GM19240 (cell line): ENCODE measurements at regions not wholly inside any gene's neighbourhood (a gene's known extent, or its start where the extent isn't known, plus 50 kb on each side); places are given as distances from the start of the nearest gene placed in this dataset.

ENCODE experiments used
- DNase-seq: peaks from one replicate; pipeline ENCODE4 v3.0.0; 2011; ENCODE audit warnings: low spot score; ENCODE audit not compliant: insufficient read length

DNA sequence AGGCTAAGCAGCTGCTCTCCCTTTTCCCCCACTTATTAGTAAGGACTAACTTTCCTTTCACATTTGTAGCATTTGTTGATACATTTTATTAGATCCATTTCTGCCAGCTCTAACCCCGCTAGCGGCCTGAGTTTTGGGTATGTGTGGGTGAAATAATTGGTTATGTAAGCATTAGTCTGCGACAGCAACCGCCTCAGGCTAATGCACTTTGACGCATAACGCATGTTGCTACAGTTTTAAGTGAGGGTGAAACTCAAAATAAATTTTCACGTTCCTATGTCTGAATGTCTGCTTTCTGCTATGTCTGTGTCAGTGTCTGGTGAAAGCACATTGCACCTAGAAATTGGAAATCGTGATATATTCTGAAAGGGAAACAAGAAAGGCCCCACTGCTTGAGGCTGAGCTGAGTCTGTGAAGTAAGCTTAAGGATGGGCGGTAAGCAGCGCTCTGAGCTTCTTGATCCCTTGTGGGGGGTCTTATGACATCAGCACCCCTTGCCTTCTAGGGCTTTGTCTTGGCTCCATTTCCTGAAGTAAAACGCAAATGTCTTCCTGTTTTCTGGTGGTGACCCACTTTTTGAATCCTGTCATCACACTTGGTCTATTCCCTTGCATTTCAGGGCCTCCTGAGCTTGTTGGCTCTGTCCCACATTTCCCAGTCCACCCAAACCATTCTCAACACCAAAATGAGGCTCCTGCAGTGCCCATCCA lies 648.3 kb upstream of the ARGLU1 start:
- no peak for DNase-seq

DNA sequence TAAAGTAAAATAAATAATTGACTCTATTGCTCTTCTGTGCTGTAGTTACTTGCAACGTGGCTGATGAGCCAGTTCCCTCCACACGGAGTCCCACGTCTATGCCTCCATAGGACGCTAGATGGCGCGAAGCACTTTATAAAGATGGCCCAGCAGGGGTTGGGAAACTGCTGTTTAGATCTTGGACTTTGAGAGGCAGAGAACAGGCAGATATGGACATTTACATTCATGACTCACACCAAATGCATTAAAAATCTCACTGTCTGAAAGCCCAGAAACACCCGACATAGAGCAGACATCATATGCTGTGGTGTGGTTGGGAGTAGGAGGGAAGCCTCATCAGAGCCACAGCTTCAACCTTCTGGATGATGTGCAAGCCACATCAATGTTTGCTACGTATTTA lies 643.1 kb upstream of the ARGLU1 start:
- peak; percentile 7 for DNase-seq

DNA sequence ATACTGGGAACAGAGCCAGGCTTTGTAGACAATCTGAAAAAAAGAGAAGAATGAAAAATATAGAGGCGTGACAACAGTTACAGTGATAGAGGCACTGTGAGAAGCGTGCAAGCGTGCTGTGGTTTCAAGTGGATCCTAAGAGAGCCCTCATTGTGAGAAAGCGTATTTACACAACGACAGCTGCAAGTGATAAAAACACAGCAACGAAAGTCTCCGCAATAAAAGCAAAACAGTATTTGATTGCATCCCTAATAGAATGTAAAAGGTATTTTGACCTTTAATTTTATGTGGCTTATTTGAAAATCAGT lies 642.7 kb upstream of the ARGLU1 start:
- no peak for DNase-seq

DNA sequence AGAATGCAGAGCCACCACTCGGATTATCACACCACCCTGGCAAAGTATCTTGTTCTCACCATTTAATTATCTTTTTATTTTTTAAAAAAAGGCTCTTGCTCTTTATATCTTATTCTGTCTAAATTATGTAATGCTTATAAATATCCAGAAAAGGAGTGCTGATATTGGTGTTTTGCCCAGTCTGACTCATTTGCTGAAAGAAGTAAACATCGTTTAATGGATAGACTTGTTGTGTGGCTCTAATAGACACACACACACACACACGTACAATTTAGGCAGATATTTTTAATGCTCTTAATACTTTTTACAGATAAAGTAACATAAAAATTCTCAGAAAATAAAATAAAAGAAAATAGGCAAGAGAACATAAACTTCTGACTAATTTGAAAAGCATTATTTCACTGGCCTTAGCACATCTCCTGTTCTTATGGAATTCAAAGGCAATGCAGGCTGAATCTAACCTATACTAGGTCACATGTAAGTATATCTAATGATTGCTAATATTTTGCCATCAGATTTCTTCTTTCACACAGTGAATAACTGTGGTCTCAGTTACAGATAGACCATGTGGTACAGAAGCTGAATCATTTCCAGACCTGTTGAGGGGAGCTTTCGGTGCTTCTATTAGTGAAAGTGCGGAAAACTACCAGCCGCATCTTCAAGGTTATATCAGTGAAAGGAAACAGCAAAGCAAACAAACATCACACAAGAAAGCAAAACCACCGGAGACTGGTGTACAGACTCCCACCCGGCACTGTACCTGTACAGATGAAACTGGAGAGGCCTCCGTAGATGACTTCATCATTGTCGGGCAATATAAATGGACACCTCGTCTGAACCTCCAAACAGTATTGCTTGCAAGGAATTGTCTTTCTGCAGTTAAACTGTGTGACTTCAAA lies 642.1 kb upstream of the ARGLU1 start:
- no peak for DNase-seq

DNA sequence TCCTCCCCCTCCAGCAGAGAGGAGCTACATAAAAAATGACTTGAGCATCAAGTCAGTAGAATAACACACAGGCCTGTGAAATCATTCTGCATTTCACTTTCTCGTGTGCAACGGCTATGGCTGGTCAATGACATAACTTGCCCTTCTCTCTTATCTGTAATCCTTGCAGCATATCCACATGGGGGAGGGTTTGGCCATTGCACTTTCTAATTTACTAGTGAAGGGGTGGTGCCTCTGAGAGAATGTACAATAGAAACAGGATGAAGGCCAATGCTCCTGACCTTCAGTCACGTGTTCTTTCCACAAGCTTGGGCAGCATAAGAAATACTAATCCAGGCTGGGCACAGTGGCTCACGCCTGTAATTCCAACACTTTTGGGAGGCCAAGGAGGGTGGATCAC lies 641.0 kb upstream of the ARGLU1 start:
- DNase-seq: no peak

DNA sequence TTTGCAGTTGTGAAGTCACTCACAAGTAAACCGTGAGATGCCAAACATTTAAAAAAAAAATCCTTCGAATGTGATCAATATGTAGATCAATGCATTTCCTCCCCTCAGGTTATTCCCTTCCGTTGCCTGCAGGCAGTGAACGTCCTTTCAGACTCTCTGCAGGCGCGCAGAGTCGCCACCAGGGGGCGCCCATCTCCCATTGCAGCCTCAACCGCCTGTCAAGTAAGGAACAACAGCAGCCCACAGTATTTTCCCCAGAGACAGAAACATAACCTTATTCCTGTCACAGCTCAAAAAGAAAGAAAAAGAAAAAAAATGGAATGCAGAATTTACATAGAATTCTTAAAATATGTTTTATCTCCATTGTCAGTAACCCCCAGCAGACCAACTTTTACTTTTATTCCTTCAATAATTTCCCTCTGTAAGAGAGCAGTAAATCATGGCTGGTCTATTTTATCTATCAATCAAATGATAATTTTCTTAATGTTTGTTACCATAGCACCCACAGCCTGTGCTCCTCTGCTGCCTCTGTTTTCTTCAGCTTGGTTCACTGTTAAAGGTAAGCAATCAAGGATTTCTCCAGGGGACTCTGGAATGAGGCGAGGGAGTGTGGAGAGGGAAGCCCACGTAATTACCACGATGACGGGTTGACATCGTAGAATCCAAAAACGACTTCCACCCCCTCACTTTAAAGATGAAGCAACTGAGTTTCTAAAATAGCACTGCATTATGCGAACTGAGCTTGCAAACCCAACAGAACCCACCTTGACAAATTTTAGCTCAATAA lies 637.6 kb upstream of the ARGLU1 start:
- peak; percentile 27 for DNase-seq

DNA sequence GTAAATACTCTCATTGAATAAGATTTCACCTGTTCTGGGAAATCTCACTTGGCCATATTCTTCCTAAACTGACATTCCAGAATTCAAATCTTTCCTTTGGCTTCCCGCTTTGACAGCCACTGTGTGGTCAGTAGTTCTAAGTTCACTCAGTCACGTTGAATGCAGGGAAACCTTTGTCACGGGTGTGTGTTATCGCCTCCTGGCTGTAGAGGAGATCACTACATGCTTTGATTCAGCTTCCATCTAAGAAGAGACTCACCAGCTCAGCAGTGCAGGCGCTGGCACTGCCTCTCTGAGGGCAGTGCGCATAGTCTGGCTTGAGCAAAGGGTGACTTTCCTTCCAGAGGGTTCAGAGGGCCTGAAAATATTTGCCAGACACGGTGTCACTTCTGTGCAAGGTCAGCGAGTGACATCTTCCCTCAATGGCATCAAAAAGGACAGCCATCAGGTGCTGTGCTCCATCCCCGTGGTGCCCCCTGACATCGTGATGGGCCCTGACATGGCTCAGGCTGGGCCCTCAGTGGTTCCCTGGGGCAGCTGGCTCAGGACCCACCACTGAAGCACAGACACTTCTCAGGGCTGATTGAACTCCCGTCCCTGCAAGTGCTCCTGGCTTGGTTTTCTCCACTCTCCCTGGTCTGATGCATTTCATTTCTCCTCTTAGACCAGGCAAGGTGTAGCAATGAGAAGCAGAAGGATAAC lies 635.4 kb upstream of the ARGLU1 start:
- no peak for DNase-seq

DNA sequence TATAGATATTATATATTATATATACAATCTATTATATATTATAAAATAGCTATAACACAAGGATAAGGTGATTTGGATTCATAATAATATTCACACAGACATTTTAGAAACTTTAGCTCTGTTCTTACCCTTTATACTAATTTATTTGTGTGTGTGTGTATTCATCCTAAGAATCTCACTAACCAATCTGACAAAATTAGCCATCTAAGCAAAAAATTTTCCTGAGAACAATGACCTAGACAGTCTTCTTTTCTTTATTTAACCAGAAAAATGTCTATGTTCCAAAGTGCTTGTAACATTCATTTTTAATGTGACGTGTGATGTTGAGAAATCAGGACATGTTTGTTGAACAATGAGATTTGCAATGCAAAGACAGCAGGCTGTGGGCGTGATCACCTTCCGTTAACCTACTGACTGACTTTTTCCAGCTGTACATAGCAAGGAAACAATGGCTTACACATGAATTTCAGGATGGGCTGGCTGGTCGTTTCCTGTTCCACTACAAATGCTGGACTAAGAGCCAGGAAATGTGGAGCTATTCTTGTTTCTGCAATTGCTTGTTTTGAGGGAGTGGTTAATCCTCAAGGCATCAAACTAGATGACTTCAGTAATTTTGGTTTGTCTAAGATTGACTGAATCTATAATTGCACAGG lies 634.6 kb upstream of the ARGLU1 start:
- no peak for DNase-seq

DNA sequence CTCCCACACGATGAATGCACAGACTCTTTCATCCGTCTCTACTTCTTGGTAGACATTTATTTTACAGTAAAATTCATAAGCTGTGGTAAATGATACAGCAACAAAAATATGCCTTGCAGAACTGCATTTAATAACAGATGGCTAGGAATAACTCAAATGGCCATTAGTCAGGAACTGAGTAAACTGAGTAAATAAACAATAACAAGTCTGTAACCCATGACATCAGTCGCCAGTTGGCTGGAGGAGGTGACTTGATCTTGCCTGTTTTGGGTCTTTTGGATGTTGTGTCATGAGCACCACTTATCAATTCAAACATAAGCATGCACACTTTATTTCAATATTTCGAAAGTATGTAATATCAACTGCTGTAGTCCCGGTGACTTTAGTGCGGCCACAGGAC lies 632.6 kb upstream of the ARGLU1 start:
- DNase-seq: no peak

DNA sequence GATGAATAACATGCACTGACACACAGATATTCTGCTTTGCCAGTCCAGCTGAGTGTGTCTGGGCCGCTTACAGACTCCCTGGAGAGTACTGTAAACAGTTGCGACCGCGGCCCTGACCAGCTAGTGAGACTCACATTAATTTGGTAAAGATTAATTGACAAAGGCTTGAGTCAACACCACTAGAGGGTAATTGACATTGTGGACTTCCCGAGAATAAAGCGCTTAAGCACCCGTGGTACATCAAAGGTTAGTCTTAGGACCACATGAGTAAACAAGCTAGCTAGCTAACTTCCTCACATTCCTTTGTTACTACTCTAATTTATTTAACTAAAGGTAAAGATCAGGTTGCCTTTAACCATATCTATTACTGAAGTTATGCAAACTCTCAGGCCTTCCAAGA lies 624.4 kb upstream of the ARGLU1 start:
- DNase-seq: no peak

DNA sequence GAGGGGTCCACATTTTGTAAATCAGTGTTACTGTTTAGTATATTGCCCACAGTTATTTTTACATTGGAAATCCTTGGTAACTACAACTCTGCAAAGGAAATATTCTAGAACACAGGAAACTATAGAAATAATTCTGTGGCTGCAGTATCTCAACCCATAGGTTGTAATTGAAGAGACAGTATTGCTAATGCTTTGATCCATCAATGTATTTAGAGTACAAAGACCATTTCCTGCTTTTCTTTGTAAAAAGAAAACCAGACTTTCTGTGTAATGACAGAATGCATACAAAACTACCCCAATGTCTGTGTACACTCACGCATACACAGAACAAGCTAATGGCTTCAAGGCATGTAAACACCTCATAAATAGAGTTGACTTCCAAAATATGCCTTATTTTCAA lies 622.1 kb upstream of the ARGLU1 start:
- no peak for DNase-seq

DNA sequence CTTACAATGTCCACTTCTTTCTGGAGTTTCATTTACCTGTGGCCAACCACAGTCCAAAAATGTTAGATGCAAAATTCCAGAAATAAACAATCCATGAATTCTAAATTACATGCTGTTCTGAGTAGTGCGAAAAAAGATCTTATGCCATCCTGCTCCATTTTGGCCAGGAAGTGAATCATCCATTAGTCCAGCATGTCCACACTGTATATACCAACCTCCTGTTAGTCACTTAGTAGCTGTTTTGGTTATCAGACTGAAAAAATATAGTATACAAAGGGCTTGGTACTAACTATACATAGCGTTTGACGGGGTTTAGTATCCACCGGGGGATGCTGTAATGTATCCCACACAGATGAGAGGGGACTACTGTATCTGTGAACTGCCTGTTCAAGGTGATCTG lies 618.0 kb upstream of the ARGLU1 start:
- DNase-seq: no peak

DNA sequence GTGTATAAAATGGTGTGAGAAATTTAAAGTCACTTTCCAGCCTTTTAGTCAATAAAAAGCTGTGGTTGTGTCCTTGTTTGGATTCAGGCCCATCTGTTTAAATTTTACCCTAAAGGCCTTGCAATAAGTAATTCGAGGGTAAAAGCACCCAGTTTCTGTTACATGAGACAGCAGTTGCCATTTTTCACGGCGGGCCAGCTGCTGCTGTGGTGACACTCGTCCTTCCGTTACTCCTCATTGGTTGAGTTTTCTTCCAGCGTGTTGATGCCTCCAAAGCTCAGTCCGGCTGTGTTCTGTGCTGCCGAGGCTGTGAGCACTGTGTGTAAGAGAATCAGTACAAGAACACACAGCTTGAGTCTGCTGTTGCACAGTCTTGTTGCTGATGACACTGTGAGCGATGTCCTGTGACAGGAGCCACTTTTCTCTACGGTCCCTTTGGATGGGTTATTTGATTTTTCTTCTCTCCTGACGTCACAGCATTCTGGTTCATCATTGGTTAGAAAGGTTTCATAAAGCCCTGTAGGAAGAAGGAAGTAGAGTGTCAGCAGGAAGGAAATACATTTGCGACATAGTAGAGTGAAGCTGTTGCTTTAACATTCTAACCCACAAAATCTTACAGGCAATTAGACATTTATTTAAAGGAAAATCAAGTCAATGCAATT lies 602.5 kb upstream of the ARGLU1 start:
- DNase-seq: no peak

DNA sequence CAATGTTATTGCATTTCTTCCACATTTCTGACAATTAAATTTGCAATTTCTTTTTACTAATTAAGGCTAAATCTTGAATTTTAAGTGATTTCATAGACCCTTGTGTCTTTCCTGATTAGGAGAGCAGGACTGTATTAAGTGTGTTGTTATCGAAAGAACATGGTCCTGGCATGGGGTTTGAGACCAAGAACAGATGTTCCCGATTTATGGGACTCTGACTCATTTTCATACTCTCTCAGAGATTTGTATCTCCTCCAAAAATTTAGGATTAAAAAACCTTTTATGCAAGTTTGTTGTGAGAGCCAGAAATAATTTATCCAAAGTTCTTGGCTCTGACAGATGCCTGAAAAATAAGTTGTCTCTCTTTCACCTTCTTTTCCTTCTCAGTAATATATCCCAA lies 589.3 kb upstream of the ARGLU1 start:
- no peak for DNase-seq

DNA sequence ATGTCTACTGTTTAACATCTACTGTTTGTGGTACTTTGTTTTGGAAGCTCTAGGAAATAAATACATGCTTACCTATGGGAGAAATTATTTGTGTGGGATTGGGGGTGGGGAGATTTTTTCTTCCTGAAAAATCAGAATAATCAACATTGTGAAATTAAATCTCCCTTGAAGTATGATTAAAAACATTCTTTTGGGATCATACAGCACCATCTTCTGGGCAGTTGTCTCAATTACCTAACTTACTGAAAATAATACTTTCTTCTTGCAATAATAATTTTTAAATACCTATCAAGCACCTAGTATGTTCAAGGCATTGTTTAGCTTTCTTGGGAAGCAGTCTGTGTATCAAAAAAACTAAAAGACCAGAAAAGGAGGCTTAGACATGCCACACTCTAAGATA lies 576.5 kb upstream of the ARGLU1 start:
- no peak for DNase-seq

DNA sequence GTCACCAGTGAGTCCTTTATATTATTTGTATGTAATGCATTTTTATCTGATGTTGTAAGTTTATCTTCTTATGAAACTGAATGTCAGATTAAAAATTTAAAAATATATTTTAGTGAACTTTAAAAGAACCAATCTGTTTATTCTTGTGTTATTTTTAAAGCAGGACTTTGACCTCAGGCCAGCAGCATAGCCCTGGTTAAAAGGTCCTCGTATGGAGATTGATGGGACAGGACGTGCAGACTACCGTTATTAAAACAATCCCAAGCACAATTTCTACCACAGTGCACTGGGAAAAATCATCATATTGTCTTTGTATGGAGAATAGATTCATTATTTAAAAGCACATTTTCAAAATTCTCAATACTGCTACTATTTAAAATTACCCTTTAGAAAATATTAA lies 573.8 kb upstream of the ARGLU1 start:
- no peak for DNase-seq

DNA sequence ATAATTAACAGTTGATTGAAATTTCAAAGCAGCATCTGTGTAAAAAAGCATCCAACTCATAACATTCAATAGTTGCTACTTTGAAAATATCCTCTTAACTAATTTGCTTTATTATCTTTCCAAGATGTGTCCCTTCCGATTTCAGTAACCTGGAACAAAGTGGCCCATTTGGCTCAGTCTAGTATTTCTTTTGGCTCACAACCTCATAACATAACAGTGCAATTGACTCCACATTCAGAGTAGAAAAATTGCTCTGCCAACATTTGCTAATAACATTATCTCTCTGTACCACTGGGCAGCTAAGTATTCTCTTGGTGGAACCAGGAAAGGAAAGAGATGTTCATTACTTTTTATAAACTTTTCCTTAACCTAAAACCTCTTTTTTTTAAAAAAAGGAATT lies 571.1 kb upstream of the ARGLU1 start:
- no peak for DNase-seq

DNA sequence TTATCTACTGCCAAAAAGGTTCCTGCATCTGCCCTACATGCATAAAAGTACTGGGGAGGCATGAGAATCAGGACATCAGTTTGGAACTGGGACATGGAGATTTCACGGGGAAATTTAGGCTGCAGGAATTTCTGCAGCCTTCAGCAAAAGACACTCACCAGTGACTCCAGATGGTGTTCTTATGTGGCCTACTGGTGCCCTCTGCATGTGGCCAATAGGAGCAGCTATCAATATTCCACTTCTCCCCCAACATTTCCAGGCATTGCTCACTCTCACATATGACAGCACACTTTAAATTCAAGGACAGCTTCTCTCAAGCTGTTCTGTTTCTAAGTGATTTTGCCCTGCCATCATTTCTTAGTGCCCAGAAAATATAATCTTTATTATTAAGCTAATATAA lies 570.5 kb upstream of the ARGLU1 start:
- DNase-seq: no peak

DNA sequence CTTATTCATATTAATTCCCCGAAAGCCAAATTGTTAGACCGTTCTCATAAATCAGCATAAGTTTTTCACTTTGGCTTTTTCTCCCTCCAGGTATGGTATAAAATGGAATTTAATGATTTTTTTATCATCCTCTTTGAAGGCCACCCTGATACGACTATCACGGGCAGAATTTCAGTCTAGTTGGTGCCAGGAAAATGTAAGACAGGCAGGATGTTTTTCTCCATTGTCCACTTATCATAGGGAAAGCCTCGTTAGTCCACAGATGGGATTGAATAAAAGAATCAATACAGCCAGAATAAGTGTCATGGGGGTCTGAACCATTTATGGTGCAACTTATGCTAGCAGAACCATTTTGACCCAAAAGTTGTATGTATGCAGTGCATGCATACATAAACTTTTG lies 566.0 kb upstream of the ARGLU1 start:
- no peak for DNase-seq

DNA sequence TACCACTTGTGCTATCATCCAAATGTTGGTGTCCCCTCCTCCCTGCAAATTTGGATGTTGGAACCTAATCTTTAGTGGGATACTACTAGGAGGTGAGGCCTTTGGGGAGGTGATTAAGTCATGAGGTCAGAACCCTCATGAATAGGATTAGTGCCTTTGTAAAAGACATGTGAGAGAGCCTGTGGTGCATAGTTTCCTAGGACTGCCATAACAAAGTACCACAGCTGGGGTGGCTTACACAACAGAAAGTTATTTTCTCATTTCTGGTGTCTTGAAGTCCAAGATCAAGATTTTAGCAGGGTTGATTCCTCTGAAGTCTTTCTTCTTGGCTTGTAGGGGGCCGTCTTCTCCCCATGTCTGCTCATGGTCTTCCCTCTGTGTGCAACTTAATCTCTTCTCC lies 562.6 kb upstream of the ARGLU1 start:
- no peak for DNase-seq

DNA sequence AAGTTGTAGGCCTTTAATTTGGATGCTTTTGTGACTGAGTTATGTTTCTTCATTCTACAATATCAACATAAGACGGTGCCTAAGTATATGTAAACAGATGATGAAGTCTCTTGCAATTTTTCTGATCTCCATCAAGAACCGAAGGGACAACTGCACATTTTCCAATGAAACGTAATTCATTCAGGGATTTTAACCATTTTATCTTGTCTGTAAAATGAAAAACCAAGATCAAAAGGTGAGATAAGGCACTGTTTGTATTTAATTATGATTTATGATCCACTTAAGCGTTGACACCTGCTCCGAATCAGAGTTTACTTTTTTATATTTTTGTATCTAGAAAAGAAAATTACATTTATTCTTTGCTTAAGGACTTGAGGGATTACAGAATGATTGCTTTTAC lies 556.8 kb upstream of the ARGLU1 start:
- no peak for DNase-seq
